SK-N-SH (cell line): ENCODE measurements at regions not wholly inside any gene's neighbourhood (a gene's known extent, or its start where the extent isn't known, plus 50 kb on each side); places are given as distances from the start of the nearest gene placed in this dataset.

ENCODE experiments used
- ELF1 ChIP-seq: IDR thresholded peaks from 2 replicates; pipeline ENCODE4 v1.4.0; 2012
- EP300 ChIP-seq, 2 experiments: IDR thresholded peaks; 2 replicates each; pipeline versions ENCODE4 v1.4.0 to v1.6.1; 2012; ENCODE audit warnings: borderline replicate concordance in 1 of 2, low read depth in 1 of 2, low read length in 1 of 2
- EZH2phosphoT487 ChIP-seq: fragments of 200-600 bp; sonication (generic); IDR thresholded peaks from 2 replicates; pipeline ENCODE4 v1.6.1; 2017; ENCODE audit warnings: low read depth, mixed run types, mild to moderate bottlenecking, antibody characterized with exemption, moderate library complexity, borderline replicate concordance
- JUND ChIP-seq: IDR thresholded peaks from 2 replicates; pipeline ENCODE4 v1.4.0; 2012
- NRF1 ChIP-seq: IDR thresholded peaks from 2 replicates; pipeline ENCODE4 v1.6.1; 2012; ENCODE audit warnings: low read depth, mild to moderate bottlenecking, low read length
- RFX5 ChIP-seq: IDR thresholded peaks from 2 replicates; pipeline ENCODE4 v1.6.1; 2012; ENCODE audit warnings: mild to moderate bottlenecking, improper control_type of control experiment, low read length
- SIN3A ChIP-seq: IDR thresholded peaks from 2 replicates; pipeline ENCODE4 v1.6.1; 2012; ENCODE audit warnings: low read depth, mild to moderate bottlenecking, low read length, moderate library complexity, borderline replicate concordance
- SMC3 ChIP-seq: IDR thresholded peaks from 2 replicates; pipeline ENCODE4 v1.6.1; 2012; ENCODE audit warnings: low read depth, low read length, improper control_type of control experiment
- TCF12 ChIP-seq: IDR thresholded peaks from 2 replicates; pipeline ENCODE4 v1.4.0; 2012
- TEAD4 ChIP-seq: IDR thresholded peaks from 2 replicates; pipeline ENCODE4 v1.4.0; 2012; ENCODE audit warnings: mild to moderate bottlenecking, borderline replicate concordance; ENCODE audit not compliant: insufficient read depth
- USF1 ChIP-seq: IDR thresholded peaks from 2 replicates; pipeline ENCODE4 v1.4.0; 2012; ENCODE audit warnings: low read depth, borderline replicate concordance
- TF ChIP-seq, protein P1 (sequence below): IDR thresholded peaks from 2 replicates; pipeline ENCODE4 v1.4.0; 2012; ENCODE audit warnings: low read depth
- TF ChIP-seq, protein P2 (sequence below): fragments of 200-600 bp; sonication (generic); IDR thresholded peaks from 2 replicates; pipeline ENCODE4 v1.6.1; 2017; ENCODE audit warnings: antibody characterized with exemption, mild to moderate bottlenecking, moderate library complexity

DNA sequence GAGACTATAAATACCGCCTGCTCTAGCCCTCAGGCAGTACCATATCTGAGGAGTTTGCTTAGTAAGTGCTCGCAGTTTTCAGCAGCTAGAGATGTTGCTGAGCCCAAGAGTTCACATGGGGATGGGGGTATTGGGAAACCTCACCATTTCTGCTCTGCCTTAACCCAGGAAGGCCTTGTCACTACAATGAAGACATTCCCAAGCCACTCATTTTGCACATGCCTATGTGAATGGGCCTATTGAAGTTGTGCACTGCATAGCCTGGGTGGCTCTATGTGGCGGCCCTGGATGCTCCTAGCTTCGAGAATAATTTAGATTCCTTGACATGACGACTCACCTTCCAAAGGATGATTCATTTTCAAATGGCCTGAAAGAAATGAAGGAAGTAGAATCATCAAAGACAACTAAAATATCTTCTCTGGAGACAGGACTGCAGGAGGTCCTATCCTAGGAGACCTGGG lies 163.4 kb downstream of the ADAMTS15 start:
- TF ChIP-seq JUND (peak; percentile 97), USF1 (no peak), SMC3 (no peak), TCF12 (peak; percentile 82), SIN3A (no peak), NRF1 (no peak), TEAD4 (peak; percentile 58; the same call in 1 of the 2 replicates), EP300 (IDR thresholded peaks at IDR 0.05; ENCODE audit: borderline replicate concordance in 1 of 2, low read depth in 1 of 2, low read length in 1 of 2) (peak in 1 of 2 experiments; percentile 82; a peak in 1 of 4 replicates), RFX5 (no peak), ELF1 (0 out of 2 replicates have a peak, but pooled peaks have one; percentile 28), EZH2phosphoT487 (no peak)
- TF ChIP-seq, protein P1, sequence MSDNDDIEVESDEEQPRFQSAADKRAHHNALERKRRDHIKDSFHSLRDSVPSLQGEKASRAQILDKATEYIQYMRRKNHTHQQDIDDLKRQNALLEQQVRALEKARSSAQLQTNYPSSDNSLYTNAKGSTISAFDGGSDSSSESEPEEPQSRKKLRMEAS: peak; percentile 83
- TF ChIP-seq, protein P2, sequence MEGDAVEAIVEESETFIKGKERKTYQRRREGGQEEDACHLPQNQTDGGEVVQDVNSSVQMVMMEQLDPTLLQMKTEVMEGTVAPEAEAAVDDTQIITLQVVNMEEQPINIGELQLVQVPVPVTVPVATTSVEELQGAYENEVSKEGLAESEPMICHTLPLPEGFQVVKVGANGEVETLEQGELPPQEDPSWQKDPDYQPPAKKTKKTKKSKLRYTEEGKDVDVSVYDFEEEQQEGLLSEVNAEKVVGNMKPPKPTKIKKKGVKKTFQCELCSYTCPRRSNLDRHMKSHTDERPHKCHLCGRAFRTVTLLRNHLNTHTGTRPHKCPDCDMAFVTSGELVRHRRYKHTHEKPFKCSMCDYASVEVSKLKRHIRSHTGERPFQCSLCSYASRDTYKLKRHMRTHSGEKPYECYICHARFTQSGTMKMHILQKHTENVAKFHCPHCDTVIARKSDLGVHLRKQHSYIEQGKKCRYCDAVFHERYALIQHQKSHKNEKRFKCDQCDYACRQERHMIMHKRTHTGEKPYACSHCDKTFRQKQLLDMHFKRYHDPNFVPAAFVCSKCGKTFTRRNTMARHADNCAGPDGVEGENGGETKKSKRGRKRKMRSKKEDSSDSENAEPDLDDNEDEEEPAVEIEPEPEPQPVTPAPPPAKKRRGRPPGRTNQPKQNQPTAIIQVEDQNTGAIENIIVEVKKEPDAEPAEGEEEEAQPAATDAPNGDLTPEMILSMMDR: no peak
